Frontal cortex (tissue), 3 donors: ENCODE measurements at regions not wholly inside any gene's neighbourhood (a gene's known extent, or its start where the extent isn't known, plus 50 kb on each side); places are given as distances from the start of the nearest gene placed in this dataset.
A peak's percentile ranks its signal among the peaks of the same experiment; 100 is the strongest.
"Not testable (repeated sequence)": the region's sequence is repeated elsewhere in the genome, so short reads cannot be mapped to it uniquely, and the experiment has no call there.

Experiments
- DNase-seq, 2 donors: peaks; one replicate each; pipeline ENCODE4 v3.0.0; 2012; ENCODE audit warnings: low spot score in 2 of 2
- FAIRE-seq: peaks from 2 replicates; lab custom pipeline; 2012; peaks lifted over from hg19 to GRCh38; lab: Jason Lieb, UNC
- donor health status: control.
- donor health status: control.
- donor health status: control.

GRCh38 chr20:24853916-24854315 lies 95.2 kb upstream of the CST7 start:
- DNase-seq (no peak), FAIRE-seq (no peak)

DNA sequence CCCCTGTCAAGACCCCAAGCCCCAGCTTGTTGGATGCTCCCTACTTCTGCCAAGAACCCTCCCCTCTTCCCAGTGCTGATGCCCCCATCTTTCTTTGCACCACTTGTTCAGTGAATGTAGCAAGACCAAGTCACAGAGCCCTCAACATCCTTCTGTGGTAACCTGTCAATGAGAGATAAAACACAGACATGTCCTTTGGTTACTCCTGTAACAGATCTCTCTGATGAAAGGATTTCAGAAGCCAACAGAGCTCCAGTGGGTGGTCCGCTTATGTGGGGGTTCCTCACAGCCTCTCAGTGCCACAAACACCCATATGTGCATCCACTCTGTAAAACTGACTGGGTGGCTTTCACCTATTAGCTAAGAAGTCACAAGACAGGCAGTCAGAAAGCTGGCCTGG lies 93.2 kb upstream of the CST7 start:
- FAIRE-seq (no peak), DNase-seq (no peak)

- FAIRE-seq, DNase-seq: not testable (repeated sequence)
These were observed 90.6 kb upstream of the CST7 start for GRCh38 chr20:24858500-24858899.

DNA sequence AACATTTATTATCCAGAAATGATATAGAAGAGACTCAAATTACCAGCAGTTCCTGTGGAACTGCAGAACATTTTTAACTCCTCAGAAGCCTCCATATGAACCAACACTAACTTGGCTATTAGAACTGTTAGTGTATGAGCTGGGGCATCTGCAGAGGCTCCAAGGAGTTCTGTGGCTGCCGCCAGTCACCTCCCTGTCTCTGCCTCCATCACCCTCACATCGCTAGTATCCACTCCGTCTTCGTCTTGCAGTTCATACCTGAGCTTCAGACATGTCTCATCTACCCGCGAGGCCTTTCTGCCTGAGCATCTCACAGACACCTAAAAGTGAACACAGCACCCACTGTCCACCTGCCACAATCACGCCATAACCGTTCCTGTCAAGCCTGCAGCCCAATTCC lies 89.5 kb upstream of the CST7 start:
- no peak for DNase-seq
- no peak for FAIRE-seq

GRCh38 chr20:24862186-24862585 lies 86.9 kb upstream of the CST7 start:
- FAIRE-seq (no peak), DNase-seq (no peak)

DNA sequence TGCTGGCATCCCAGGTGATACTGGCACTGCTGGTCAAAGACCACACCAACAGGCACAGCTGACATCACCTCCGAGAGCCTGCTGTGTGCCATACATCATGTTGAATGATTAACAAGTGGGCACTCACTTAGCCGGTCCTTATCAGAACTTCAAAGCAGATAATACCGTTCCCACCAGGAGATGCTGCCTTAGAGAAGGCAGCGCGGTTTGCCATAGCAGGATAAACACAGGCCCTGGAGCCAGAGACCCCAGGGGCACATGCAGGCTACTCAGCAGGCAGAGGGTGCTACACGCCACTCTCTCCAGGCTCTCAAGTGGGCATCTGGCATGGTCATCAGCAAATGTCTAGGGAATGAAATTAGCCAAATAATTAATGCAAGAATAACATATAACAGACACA lies 86.5 kb upstream of the CST7 start:
- DNase-seq: no peak
- FAIRE-seq: no peak

- no peak for FAIRE-seq
- no peak for DNase-seq
These were observed 85.7 kb upstream of the CST7 start for GRCh38 chr20:24863356-24863755.

GRCh38 chr20:24866008-24866407 lies 83.1 kb upstream of the CST7 start:
- DNase-seq (no peak), FAIRE-seq (no peak)

DNA sequence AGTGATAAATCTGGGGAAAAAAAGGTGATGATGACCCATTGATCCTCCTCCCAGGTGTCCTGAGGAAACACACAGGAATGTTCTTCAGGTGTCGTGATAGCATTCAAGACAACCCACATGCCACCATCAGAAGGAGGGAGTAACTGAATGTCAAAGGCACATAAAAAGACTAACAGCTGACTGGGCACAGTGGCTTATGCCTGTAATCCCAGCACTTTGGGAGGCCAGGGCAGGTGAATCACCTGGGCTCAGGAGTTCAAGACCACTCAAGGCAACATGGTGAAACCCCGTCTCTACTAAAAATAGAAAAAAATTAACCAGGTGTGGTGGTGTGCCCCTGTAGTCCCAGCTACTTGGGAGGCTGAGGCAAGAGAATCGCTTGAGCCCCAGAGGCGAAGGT lies 82.3 kb upstream of the CST7 start:
- DNase-seq (no peak), FAIRE-seq (no peak)

DNA sequence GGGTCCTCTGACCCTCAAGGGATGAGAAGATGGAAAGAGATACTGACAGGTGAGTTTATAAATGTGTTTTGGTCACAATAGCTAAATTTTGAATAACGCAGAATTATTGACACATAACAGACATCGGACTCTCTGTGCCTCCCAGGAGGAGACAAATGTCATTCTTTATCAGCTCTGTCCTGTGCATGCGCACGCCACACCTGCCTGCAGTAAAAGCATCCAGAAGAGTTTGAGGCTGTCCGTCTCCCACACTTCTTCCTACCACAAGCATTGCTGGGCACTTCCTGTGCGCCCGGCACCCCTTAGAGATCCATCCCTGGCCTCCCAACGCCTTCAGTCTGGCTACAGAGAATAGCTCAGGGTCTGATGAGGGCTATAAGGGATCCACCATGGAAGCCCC lies 81.5 kb upstream of the CST7 start:
- no peak for FAIRE-seq
- no peak for DNase-seq

DNA sequence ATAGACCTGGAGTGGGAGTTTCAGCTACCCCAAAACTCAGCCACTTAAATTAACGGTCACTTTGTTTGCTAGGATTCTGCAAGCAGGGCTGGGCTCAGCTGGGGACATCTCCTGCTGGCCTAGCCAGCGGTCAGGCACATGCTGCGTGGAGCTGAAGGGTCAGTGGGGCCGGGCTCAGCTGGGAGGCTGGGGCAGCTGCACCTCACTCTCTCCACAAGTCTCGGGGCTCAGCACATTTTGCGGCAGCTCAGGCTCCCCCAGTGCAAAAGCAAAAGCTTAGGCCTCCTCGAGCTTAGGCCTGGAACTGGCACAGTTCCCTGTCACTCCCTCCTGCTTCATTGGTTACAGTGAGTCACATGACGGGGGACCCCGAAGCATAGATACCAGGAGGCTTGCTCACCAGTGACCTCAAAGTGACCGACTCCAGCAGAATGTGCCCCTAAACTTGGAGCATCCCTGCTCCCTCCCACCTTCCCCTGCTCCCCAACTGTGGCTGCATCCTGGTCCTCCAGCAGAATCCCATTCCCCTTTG lies 80.6 kb upstream of the CST7 start:
- no peak for DNase-seq
- no peak for FAIRE-seq

GRCh38 chr20:24868959-24869358 lies 80.1 kb upstream of the CST7 start:
- FAIRE-seq (no peak), DNase-seq (no peak)

- FAIRE-seq: no peak
- no peak for DNase-seq
These were observed 79.0 kb upstream of the CST7 start for GRCh38 chr20:24870057-24870456.

- no peak for DNase-seq
- no peak for FAIRE-seq
These were observed 78.2 kb upstream of the CST7 start for GRCh38 chr20:24870881-24871280.

GRCh38 chr20:24871480-24872213 lies 77.4 kb upstream of the CST7 start:
- peak in 1 of 2 donors; percentile 34 for DNase-seq

DNA sequence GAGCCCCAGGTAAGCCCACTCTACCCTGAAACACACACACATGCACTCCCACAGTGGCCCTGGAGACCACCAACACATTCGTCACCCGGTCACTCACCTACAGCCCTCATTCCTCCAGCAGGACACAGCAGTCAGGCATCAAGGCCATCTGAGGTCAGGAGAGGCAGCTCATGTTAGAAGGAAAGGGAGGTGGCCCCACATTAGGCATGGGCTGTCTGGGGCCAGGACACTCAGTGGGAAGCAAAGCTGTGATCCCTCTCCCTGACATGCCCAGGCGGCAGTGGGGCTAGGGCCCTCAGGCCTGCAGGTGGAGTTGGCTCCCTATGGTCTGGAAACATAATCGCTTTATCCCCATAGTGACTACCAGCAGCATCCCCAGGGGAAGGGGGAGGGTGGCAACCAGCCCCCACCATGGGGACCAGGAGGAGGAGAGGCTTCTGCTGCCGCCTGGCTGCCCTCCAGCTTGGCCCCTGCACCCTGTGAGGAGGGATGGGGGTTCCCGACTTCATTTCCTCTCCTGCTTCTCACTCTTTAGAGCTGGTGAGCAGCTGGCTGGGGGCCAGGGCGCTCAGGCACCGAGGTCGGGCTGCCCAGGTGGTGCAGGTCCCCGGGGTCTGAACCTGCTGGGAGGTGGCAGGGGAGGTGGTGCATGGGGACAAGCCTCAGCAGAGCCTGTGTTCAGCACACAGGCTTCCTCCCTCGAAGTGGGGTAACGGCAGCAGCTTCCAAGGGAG lies 76.6 kb upstream of the CST7 start:
- DNase-seq (no peak), FAIRE-seq (no peak)

More at GRCh38 chr20:24871480-24872213, 77.4 kb upstream of the CST7 start:
- no peak for FAIRE-seq

DNA sequence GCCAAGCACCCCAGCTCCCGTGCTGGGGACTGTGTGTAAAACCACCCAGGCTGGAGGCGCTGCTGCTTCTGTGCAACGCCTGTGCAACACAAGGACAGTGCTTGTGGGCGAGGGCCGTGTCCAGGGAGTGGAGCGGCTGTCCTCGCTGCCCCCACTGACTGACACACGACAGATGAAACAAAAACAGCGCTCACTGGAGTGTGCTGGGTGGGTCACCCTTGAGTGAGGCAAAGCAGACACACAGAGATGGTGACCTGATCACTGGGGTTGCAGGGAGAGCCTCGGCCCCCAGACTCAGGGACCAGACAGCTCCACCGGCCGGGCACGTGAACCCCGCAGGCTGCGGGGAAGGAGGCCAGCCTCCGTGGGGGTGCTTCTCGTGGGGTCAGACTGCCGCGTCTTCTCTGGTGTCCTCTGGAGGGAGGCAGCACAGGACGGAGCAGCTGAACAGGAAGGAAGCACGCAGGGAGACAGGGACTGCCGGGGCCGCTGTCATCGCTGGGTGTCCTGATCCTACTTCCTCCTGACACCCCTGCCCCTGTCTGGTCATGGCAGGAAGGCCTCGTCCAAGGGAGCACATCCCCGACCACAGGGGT lies 75.9 kb upstream of the CST7 start:
- FAIRE-seq: no peak

GRCh38 chr20:24875078-24875477 lies 74.0 kb upstream of the CST7 start:
- DNase-seq (no peak), FAIRE-seq (no peak)

More for the DNA sequence above, 75.9 kb upstream of the CST7 start:
- no peak for DNase-seq

GRCh38 chr20:24877652-24878051 lies 71.4 kb upstream of the CST7 start:
- no peak for FAIRE-seq
- DNase-seq: no peak

DNA sequence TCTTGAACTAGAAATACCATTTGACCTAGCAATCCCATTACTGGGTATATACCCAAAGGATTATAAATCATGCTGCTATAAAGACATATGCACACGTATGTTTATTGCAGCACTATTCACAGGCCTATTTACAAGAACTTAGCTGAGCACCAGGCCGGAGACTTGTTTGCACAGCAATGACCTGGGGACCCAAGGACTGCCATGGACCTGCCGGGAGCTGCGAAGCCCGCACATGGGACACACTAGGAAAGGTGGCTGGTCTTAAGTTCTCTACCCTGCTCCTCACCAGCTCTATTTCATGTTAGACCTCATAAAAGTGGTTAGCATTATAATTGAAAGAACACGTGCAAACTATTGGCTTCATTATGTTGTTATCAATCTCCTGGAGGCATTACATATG lies 70.4 kb upstream of the CST7 start:
- no peak for FAIRE-seq

DNA sequence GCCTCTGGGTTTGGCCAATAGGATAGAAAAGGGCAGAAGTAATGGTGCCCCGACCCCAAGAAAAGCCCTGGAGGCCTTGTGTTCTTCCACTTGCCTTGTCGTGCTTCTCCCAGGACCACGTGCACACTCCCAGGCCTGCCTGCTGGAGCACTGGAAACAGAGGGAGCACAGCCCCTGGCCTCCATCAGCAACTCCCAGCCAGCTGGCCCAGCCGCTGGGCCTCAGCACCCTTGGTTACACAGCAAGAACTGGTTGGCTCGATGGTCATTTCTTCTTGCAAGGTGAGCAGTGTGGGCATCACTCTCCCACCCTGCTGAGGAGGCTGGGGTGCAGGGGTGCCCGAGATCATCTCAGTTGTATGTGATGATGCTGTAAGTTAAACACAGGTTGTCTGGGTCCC lies 69.2 kb upstream of the CST7 start:
- DNase-seq (no peak), FAIRE-seq (no peak)

More for the DNA sequence above, 70.4 kb upstream of the CST7 start:
- no peak for DNase-seq
